Endothelial cell of umbilical vein (primary cell): ENCODE measurements at regions not wholly inside any gene's neighbourhood (a gene's known extent, or its start where the extent isn't known, plus 50 kb on each side); places are given as distances from the start of the nearest gene placed in this dataset.
"Not testable (repeated sequence)": the region's sequence is repeated elsewhere in the genome, so short reads cannot be mapped to it uniquely, and the experiment has no call there.

ENCODE experiments used
- BruUV-seq: library from RNA; stranded (reverse); fragments of 400-500 nt; replicated peaks from 2 replicates; lab custom pipeline; 2021; lab: Mats Ljungman, UMichigan
- CTCF ChIA-PET: fragments of 300-600, 350-600 bp; sonication (Branson Sonifier 250); formaldehyde crosslinking; loops from one replicate; lab custom pipeline; 2021; ENCODE audit warnings: antibody characterized with exemption, inconsistent platforms; lab: Charles Lee
- POLR2A ChIA-PET: fragments of 300-600, 350-600 bp; sonication (Branson Sonifier 250); formaldehyde crosslinking; loops from one replicate; lab custom pipeline; 2021; ENCODE audit warnings: antibody characterized with exemption, inconsistent platforms; lab: Charles Lee
- DNase-seq: peaks from one replicate; pipeline ENCODE4 v3.0.0-alpha.2; 2011; ENCODE audit warnings: low read depth, low spot score
- FAIRE-seq: peaks from 2 replicates; lab custom pipeline; 2011; peaks lifted over from hg19 to GRCh38; lab: Jason Lieb, UNC
- H2AFZ ChIP-seq: 2 replicates; pipeline ENCODE4 v1.6.0; 2012; ENCODE audit warnings: low read depth, low read length, control low read depth, inconsistent platforms
- H3K27ac ChIP-seq: 2 replicates; pipeline ENCODE4 v1.5.1; 2011; ENCODE audit warnings: low read depth, mild to moderate bottlenecking, control low read depth, low read length, moderate library complexity; ENCODE audit not compliant: insufficient read depth
- H3K27me3 ChIP-seq, 2 experiments: 2 replicates each; pipeline versions ENCODE4 v1.6.0 to v1.6.1; 2011; ENCODE audit warnings: low read length in 2 of 2, mixed read lengths in 1 of 2; ENCODE audit not compliant: control insufficient read depth in 2 of 2, insufficient read depth in 2 of 2
- H3K36me3 ChIP-seq, 2 experiments: 2 replicates in 1 of 2; 3 replicates in 1 of 2; pipeline ENCODE4 v1.5.1; 2011; ENCODE audit warnings: low read length in 2 of 2, mild to moderate bottlenecking in 1 of 2, moderate library complexity in 1 of 2; ENCODE audit not compliant: control insufficient read depth in 2 of 2, insufficient read depth in 2 of 2; ENCODE audit errors: extremely low read depth in 1 of 2
- H3K4me1 ChIP-seq: 3 replicates; pipeline ENCODE4 v1.5.1; 2011; ENCODE audit warnings: mild to moderate bottlenecking, low read length; ENCODE audit not compliant: control insufficient read depth, insufficient read depth; ENCODE audit errors: extremely low read depth
- H3K4me2 ChIP-seq: 2 replicates; pipeline ENCODE4 v1.6.1; 2011; ENCODE audit warnings: low read length, control low read depth, mixed read lengths; ENCODE audit not compliant: insufficient read depth
- H3K4me3 ChIP-seq, 3 experiments: fragments of 200-600 bp in 1 of 3; sonication (generic), shearing (Covaris generic) in 1 of 3; replicated peaks in 1 of 3; 2 replicates each; pipeline ENCODE4 v1.5.1; 2011 to 2016; ENCODE audit warnings: control low read depth in 3 of 3, low read length in 3 of 3, mild to moderate bottlenecking in 2 of 3, inconsistent platforms in 1 of 3, low read depth in 1 of 3, moderate library complexity in 1 of 3; ENCODE audit not compliant: insufficient read depth in 1 of 3
- H3K79me2 ChIP-seq: 2 replicates; pipeline ENCODE4 v1.6.0; 2012; ENCODE audit warnings: low read length, inconsistent platforms; ENCODE audit not compliant: control insufficient read depth, insufficient read depth
- H3K9ac ChIP-seq: replicated peaks from 2 replicates; pipeline ENCODE3; 2011; ENCODE audit warnings: low read length, control low read depth; ENCODE audit not compliant: insufficient read depth; ENCODE audit errors: extremely low read depth
- H3K9me1 ChIP-seq: replicated peaks from 3 replicates; pipeline ENCODE4 v1.6.0; 2011; ENCODE audit warnings: mild to moderate bottlenecking, low read length; ENCODE audit not compliant: control insufficient read depth, insufficient read depth; ENCODE audit errors: extremely low read depth
- H3K9me3 ChIP-seq: replicated peaks from 2 replicates; pipeline ENCODE4 v1.5.1; 2012; ENCODE audit warnings: low read length, inconsistent platforms; ENCODE audit not compliant: control insufficient read depth, insufficient read depth
- H4K20me1 ChIP-seq: replicated peaks from 2 replicates; pipeline ENCODE3; 2011; ENCODE audit warnings: mild to moderate bottlenecking, low read length; ENCODE audit not compliant: control insufficient read depth, insufficient read depth; ENCODE audit errors: extremely low read depth
- CTCF ChIP-seq, 2 donors: IDR thresholded peaks; 1 replicate in 1 of 2; 2 replicates in 1 of 2; pipeline ENCODE4 v1.5.1; 2011; ENCODE audit warnings: low read length in 2 of 2, mild to moderate bottlenecking in 2 of 2, moderate library complexity in 2 of 2, control low read depth in 1 of 2, inconsistent platforms in 1 of 2, low read depth in 1 of 2; ENCODE audit not compliant: insufficient read depth in 1 of 2; ENCODE audit errors: extremely low read depth in 1 of 2
- EZH2 ChIP-seq: IDR thresholded peaks from 2 replicates; pipeline ENCODE4 v1.6.1; 2012; ENCODE audit warnings: borderline replicate concordance, low read depth, mild to moderate bottlenecking, moderate library complexity, low read length, inconsistent platforms; ENCODE audit not compliant: severe bottlenecking
- GATA2 ChIP-seq: IDR thresholded peaks from 2 replicates; pipeline ENCODE4 v1.7.0; 2011; ENCODE audit warnings: low read depth, mild to moderate bottlenecking, moderate library complexity, mixed read lengths, low read length; ENCODE audit not compliant: insufficient read length, insufficient read depth
- JUN ChIP-seq: IDR thresholded peaks from 2 replicates; pipeline ENCODE4 v1.6.1; 2011; ENCODE audit warnings: borderline replicate concordance, low read depth; ENCODE audit not compliant: insufficient read length, insufficient read depth
- POLR2A ChIP-seq: IDR thresholded peaks from 2 replicates; pipeline ENCODE4 v1.6.1; 2012; ENCODE audit warnings: low read depth, mild to moderate bottlenecking, control low read depth, low read length
- POLR2AphosphoS5 ChIP-seq: IDR thresholded peaks from 2 replicates; pipeline ENCODE4 v1.6.1; 2012; ENCODE audit warnings: low read depth, mild to moderate bottlenecking, control low read depth, low read length, moderate library complexity; ENCODE audit not compliant: insufficient read depth
- dilution Hi-C: fragments of 300-500 bp; cut with MboI; formaldehyde crosslinking; loops from one replicate; pipeline ENCODE4 v1.15.0; 2019; ENCODE audit warnings: low sequenced_read_pairs; ENCODE audit not compliant: extremely low pct_ligation_motif_present
- intact Hi-C: fragments of 100-400 bp; cut with micrococcal nuclease; formaldehyde crosslinking; loops from one replicate; pipeline ENCODE4 v1.10.0; 2022

GRCh38 chrX:150229481-150229880, 133.6 kb upstream of the MAMLD1 start:
- no peaks in the 10 kb centered on the region for H3K27me3 ChIP-seq
- FAIRE-seq = no peak
- no peak overlapping the region for H3K27ac ChIP-seq
- dilution Hi-C loops (no loop called here), intact Hi-C loops (no loop called here)
- no peaks in the 10 kb centered on the region for H3K79me2 ChIP-seq
- H2AFZ ChIP-seq = no peak overlapping the region
- POLR2A ChIA-PET = no interaction called here
- no peaks in the 10 kb centered on the region for H3K9me1 ChIP-seq
- DNase-seq = no peak
- no peak overlapping the region for H3K9ac ChIP-seq
- H3K4me1 ChIP-seq = no peaks in the 10 kb centered on the region
- H4K20me1 ChIP-seq = no peaks in the 10 kb centered on the region
- no TSS peak for BruUV-seq
- TF ChIP-seq EZH2 = no peak
- no peak for TF ChIP-seq POLR2AphosphoS5
- TF ChIP-seq POLR2A = no peak
- TF ChIP-seq GATA2 = no peak
- no peak for TF ChIP-seq JUN
- TF ChIP-seq CTCF (IDR thresholded peaks at IDR 0.05; ENCODE audit: extremely low read depth in 1 of 2, insufficient read depth in 1 of 2, low read depth in 1 of 2, low read length in 2 of 2) = no peak
- H3K4me2 ChIP-seq = no peak overlapping the region
- no peaks in the 10 kb centered on the region for H3K9me3 ChIP-seq
- no peak overlapping the region for H3K4me3 ChIP-seq
- H3K36me3 ChIP-seq = no peaks in the 10 kb centered on the region
- CTCF ChIA-PET = no interaction called here

GRCh38 chrX:150230952-150231351, 132.2 kb upstream of the MAMLD1 start:
- H3K4me3 ChIP-seq, FAIRE-seq, H3K4me2 ChIP-seq, POLR2A ChIA-PET, DNase-seq, H3K27ac ChIP-seq, H3K36me3 ChIP-seq, BruUV-seq, intact Hi-C loops, CTCF ChIA-PET, H3K9ac ChIP-seq, H2AFZ ChIP-seq, H4K20me1 ChIP-seq, H3K4me1 ChIP-seq, H3K79me2 ChIP-seq, H3K9me3 ChIP-seq, H3K9me1 ChIP-seq, dilution Hi-C loops, H3K27me3 ChIP-seq: not testable (repeated sequence)

- H3K4me2 ChIP-seq, CTCF ChIA-PET, H3K27ac ChIP-seq, H3K9me3 ChIP-seq, DNase-seq, H3K4me1 ChIP-seq, BruUV-seq, H4K20me1 ChIP-seq, H3K4me3 ChIP-seq, H3K9ac ChIP-seq, intact Hi-C loops, H3K9me1 ChIP-seq, H3K27me3 ChIP-seq, FAIRE-seq, dilution Hi-C loops, H3K36me3 ChIP-seq, H3K79me2 ChIP-seq, H2AFZ ChIP-seq, POLR2A ChIA-PET: not testable (repeated sequence)
These were observed 131.7 kb upstream of the MAMLD1 start for GRCh38 chrX:150231368-150231767.
